ENCODE measurements at regions not wholly inside any gene's neighbourhood (a gene's known extent, or its start where the extent isn't known, plus 50 kb on each side); places are given as distances from the start of the nearest gene placed in this dataset.
"Not testable (repeated sequence)": the region's sequence is repeated elsewhere in the genome, so short reads cannot be mapped to it uniquely, and the experiment has no call there.

GRCh38 chrX:121876305-121876704 is 828.9 kb downstream of the GLUD2 start:
- no peak for DNase-seq

- DNase-seq, result not testable (repeated sequence)
Measured at GRCh38 chrX:121877337-121877736, 829.9 kb downstream of the GLUD2 start.

DNA sequence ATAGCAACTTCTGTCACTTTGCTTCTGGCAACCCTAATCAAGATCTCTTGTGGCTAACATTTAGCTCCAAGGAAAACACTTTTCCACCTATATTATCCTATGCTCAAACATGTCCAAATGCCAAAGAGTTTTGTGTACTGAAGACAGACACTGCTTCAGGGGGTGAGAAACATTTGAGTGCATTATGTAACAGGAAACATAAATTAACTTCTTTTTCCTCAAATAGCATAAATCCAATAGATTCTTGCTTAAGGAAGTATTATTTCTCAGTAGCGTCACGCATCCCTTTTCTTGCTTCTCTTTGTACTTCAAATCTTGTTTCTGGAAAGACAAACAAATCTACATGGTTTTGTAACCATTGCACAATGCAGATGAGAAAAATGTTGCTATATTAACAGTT is 839.1 kb downstream of the GLUD2 start:
- no peak for DNase-seq

GRCh38 chrX:121894756-121895155 is 847.3 kb downstream of the GLUD2 start:
- DNase-seq, result no peak

- DNase-seq, result no peak
Measured at GRCh38 chrX:121902463-121902862, 855.1 kb downstream of the GLUD2 start.

DNA sequence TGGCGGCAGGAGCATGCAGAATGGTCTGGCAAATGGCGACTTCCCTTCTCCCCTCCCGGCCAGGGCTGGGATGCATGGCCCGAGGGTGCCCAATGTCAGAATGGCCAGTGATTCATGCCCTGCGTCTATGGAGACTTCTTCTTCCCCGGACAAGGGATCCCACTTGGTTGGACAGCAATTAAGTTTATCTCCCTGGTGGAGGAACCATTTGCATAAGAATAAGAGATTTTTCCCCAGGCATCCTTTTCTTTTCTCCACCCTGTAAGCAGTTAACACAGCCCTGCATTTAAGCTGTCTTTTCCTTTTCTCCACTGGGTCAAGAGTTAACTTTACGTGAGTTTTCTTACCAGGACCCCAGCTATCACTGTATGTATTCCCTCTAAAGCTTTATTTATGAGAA is 856.6 kb downstream of the GLUD2 start:
- no peak for DNase-seq

- no peak for DNase-seq
Measured at GRCh38 chrX:121921258-121921657, 873.8 kb downstream of the GLUD2 start.

DNA sequence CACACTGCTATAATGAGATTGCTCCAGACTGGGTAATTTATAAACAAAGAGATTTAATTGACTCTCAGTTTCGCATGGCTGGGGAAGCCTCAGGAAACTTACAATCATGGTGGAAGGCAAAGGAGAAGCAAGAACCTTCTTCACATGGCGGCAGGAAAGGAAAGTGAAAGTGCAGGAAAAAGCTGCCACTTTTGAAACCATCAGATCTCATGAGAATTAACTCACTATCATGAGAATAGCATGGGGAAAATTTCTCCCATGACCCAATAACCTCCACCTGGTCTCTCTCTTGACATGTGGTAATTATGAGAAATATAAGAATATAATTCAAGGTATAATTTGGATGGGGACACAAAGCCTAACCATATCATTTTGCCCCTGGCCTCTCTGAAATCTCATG is 884.2 kb downstream of the GLUD2 start:
- no peak for DNase-seq

GRCh38 chrX:121932688-121933087 is 885.3 kb downstream of the GLUD2 start:
- no peak for DNase-seq

DNA sequence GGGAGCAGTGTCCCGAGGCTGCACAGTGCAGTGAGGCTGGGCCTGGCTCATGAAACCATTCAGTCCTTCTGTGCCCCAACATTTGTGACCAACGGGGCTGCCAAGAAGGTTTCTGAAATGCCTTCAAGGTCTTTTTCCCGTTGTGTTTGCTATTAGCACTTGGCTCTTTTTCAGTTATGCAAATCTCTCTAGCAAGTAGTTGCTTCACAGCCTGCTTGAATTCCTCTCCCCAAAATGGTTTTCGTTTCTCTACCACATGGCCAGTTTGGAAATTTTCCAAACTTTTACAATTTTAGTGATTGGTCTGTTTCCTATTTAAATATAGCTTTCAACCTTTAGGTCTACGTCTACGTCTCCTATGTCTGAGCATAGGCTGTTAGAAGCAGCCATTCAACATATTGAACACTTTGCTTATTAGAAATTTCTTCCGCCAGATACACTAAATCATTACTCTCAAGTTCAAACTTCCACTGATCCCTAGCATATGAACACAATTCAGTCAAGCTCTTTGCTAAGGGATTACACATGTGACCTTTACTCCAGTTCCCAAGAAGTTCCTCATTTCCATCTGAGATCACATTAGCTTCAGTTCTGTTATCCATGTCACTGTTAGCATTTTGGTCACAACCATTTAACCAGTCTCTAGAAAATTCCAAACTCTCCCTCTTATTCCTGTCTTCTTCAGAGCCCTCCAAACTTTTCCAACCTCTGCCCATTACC is 901.8 kb downstream of the GLUD2 start:
- no peak for DNase-seq

- no peak for DNase-seq
Measured at GRCh38 chrX:121958886-121959285, 911.5 kb downstream of the GLUD2 start.

- DNase-seq, result no peak
Measured at GRCh38 chrX:121975671-121976070, 928.3 kb downstream of the GLUD2 start.

GRCh38 chrX:121987163-121987562 is 939.8 kb downstream of the GLUD2 start:
- no peak for DNase-seq

DNA sequence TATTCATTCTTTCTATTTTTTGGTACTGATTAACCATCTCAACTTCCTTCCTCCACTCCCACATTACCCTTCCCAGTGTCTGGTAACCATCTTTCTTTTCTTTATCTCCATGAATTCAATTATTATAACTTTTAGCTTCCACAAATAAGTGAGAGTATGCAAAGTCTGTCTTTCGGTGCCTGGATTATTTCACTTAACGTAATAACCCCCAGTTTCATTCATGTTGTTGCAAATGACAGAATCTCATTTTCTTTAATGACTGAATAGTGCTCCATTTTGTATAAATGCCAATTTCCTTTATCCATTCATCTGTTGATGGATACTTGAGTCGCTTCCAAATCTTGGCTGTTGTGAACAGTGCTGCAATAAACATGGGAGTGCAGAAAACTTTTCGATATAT is 940.4 kb downstream of the GLUD2 start:
- no peak for DNase-seq

DNA sequence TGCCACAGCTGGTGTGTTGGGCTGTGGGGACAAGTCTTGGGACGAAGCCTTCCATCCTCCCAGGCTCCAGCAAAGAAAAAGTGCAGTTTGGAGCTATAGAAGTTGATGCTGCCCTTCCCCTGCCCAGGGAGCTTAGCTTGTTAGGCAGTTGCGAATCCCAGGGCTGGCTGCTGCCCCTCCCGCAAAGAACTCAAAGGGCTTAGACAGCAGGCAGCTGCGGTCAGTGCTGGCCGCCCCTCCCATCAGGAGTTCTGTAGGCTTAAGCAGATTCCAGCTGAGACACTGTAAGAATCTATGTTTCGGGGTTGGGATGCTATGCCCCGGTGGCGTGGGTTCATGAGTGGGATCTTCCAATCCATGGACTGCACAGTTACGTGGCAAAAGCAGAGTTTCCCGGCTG is 956.7 kb downstream of the GLUD2 start:
- DNase-seq, result no peak

DNA sequence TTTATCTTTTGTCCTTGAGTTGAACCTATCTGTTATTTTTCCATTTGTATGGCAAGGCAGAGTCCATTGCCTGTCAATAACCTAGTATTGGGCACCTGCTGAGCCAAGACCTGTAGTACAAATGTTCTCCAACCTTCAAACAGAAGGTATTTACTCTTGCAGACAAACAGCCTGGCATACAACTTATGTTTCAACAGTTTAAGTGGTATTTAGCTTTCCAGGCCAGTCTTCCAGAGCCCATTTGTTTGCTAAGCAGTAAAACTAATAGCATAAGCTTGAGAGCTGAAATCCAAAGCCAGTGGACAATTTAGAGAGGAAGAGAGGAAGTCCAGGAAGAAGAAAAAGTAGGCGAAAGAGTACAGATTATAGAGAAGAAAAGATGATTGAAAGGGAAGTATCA is 979.3 kb downstream of the GLUD2 start:
- DNase-seq, result no peak

DNA sequence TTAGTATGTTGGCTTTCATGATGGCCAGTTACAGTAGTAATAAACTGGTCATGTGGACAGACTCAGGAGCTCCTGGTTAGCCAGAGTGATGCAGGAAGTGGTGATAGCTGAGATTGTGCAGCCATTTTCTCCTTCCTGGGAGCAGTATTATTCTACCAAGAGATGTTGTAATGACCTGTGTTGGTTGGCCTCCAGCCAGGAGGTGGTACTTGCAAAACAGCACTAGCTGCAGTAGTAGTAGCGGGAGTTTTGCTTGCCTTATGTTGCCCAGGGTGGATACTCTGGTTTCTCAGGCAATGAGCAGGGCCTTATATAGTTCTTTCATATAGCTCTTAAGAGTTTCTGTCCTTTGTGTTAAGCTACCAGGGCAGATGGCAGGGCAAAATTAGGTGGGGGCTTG is 998.8 kb downstream of the GLUD2 start:
- no peak for DNase-seq

GRCh38 chrX:122046815-122047214 is 999.4 kb downstream of the GLUD2 start:
- no peak for DNase-seq

DNA sequence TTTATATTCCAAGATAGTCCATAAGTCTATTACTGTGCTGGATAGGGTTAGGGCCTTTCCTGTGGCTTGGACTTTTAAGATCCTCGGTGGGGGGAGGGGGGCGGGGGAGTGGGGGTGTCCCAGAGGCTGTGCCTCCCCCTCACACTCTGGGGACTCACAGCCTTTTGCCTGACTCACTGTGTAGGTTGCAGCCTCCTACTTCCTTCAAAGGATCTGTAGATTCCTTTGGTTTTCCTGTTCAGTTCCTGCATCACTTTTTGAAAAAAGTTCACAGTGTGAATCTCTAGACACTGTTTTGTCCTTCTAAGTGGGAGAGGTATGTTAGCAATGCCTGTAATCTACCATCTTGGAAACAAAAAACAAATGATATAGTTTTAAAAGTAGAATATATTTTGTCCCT is 999.9 kb downstream of the GLUD2 start:
- no peak for DNase-seq

DNA sequence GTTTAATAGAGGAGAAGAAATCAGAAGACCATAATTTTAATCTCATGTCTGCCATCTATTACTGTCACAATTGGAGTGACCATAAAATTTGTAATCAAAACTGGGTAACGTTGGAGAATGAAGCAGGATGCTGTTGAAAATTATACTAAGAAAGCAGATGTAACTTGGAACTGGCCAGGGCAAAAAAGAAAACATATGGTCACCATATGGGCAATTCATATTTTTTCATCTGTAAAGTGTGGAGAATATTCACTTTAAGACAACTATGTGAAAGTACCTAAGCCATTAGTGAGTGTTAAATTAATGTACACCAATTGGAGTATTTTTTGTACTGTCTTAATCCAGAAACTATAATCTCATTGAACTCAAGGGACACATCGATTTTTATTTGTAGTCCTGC is 1008.0 kb downstream of the GLUD2 start:
- DNase-seq, result no peak

- DNase-seq, result no peak
Measured at GRCh38 chrX:122055979-122056715, 1008.7 kb downstream of the GLUD2 start.

DNA sequence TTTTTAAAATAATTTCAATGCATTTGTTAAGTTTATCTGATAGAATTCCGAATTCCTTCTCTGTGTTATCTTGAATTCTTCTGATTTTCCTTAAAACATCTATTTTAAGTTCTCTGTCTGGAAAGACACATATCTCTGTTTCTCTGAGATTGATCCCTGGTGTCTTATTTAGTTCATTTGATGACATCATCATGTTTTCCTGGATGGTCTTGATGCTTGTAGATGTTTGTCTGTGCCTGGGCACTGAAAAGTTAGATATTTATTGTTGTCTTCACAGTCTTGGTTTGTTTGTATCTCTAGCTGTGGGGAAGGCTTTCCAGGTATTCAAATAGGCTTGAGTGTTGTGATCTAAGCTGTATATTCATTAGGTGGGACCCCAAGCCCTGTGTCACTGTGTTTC is 1028.8 kb downstream of the GLUD2 start:
- no peak for DNase-seq

DNA sequence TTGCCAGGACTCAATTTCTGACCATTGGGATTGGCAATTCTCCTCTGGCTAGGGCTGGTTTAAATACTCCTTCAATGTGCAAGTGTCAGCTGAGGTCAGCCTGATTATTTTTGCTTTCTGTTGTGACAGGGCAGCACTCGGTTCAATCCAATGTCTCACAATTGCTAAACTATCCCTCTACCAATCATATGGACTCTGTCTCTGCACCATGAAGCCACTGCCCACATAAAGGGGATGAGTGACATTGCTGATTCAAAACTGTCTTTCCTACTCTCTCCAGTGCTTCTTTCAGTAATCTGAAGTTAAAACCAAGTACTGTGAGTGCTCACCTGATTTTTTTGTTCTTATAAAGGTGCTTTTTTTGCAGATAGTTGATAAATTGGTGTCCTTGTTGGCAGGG is 1030.7 kb downstream of the GLUD2 start:
- no peak for DNase-seq

DNA sequence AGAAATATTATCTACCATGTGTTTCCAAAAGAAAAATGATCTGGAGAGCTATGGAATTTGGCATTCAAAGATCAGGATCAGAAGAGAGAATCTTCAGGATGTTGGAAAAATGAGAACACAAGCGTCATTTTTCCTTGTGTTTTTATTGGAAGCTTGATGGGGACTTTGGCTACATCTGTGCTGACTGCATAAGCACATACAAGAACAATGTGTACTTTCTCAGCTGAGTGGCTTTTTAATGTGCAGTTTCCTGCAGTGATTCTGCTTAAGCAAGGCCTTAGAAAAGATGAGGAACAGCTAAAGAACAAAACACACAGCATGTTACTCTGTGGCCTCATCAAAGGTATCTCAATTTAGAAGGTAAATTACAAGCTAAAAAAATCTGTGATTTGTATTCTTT is 1039.9 kb downstream of the GLUD2 start:
- no peak for DNase-seq

DNA sequence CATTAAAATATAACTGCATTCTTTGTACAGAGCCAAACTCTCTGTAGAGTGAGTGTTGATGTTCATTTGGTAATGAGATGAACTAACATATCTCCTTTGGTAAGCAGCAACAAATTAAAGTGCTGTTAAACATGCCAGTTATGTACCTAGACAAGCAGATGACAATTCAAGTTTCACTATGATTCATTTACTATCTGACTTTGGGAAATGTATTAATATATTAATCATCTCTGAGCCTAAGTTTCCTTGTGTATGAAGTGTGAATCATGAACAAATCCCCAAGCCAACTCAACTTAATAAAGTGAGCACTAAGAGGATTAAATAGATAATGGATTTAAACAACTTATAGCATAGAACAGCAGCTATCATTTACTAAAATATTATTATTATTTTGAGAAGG is 1044.2 kb downstream of the GLUD2 start:
- no peak for DNase-seq

All from GF-D8 (cell line).